ENCODE measurements at regions not wholly inside any gene's neighbourhood (a gene's known extent, or its start where the extent isn't known, plus 50 kb on each side); places are given as distances from the start of the nearest gene placed in this dataset.

DNA sequence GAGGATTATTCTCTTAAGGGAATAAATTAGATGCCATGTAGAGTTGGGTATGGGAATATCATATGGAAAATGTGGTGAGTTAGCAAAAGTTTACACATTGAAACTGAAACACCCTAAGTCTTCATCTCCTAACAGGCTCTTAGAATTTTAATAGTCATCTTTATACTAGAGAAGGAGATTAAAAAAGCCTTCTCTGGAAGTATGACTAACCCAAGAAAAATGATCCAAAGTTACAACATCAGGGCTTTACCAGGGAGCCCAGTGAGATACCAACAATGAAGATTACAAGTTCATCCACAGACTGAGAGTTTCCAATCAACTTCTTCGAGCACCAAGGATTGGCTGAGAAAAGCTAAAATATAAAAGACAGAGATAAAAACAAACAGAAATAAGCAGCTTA is 70.0 kb upstream of the KIAA0040 start:
- TF ChIP-seq, protein P1, sequence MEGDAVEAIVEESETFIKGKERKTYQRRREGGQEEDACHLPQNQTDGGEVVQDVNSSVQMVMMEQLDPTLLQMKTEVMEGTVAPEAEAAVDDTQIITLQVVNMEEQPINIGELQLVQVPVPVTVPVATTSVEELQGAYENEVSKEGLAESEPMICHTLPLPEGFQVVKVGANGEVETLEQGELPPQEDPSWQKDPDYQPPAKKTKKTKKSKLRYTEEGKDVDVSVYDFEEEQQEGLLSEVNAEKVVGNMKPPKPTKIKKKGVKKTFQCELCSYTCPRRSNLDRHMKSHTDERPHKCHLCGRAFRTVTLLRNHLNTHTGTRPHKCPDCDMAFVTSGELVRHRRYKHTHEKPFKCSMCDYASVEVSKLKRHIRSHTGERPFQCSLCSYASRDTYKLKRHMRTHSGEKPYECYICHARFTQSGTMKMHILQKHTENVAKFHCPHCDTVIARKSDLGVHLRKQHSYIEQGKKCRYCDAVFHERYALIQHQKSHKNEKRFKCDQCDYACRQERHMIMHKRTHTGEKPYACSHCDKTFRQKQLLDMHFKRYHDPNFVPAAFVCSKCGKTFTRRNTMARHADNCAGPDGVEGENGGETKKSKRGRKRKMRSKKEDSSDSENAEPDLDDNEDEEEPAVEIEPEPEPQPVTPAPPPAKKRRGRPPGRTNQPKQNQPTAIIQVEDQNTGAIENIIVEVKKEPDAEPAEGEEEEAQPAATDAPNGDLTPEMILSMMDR (IDR thresholded peaks at IDR 0.05) = no peak
- no peak for TF ChIP-seq FOXJ3 (CRISPR knock-in tag; IDR thresholded peaks at IDR 0.05; ENCODE audit: borderline replicate concordance)
- TF ChIP-seq ZNF423 (CRISPR knock-in tag; IDR thresholded peaks at IDR 0.05) = no peak
- TF ChIP-seq, protein P2, sequence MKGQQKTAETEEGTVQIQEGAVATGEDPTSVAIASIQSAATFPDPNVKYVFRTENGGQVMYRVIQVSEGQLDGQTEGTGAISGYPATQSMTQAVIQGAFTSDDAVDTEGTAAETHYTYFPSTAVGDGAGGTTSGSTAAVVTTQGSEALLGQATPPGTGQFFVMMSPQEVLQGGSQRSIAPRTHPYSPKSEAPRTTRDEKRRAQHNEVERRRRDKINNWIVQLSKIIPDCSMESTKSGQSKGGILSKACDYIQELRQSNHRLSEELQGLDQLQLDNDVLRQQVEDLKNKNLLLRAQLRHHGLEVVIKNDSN (CRISPR knock-in tag; IDR thresholded peaks at IDR 0.05) = no peak
- TF ChIP-seq, protein P3, sequence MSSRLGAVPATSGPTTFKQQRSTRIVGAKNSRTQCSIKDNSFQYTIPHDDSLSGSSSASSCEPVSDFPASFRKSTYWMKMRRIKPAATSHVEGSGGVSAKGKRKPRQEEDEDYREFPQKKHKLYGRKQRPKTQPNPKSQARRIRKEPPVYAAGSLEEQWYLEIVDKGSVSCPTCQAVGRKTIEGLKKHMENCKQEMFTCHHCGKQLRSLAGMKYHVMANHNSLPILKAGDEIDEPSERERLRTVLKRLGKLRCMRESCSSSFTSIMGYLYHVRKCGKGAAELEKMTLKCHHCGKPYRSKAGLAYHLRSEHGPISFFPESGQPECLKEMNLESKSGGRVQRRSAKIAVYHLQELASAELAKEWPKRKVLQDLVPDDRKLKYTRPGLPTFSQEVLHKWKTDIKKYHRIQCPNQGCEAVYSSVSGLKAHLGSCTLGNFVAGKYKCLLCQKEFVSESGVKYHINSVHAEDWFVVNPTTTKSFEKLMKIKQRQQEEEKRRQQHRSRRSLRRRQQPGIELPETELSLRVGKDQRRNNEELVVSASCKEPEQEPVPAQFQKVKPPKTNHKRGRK (CRISPR knock-in tag; IDR thresholded peaks at IDR 0.05; ENCODE audit: borderline replicate concordance) = no peak
- TF ChIP-seq NR1H2 (CRISPR knock-in tag; IDR thresholded peaks at IDR 0.05) = no peak
- TF ChIP-seq, protein P4, sequence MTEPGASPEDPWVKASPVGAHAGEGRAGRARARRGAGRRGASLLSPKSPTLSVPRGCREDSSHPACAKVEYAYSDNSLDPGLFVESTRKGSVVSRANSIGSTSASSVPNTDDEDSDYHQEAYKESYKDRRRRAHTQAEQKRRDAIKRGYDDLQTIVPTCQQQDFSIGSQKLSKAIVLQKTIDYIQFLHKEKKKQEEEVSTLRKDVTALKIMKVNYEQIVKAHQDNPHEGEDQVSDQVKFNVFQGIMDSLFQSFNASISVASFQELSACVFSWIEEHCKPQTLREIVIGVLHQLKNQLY (CRISPR knock-in tag; IDR thresholded peaks at IDR 0.05) = no peak
- TF ChIP-seq JUN (CRISPR knock-in tag; IDR thresholded peaks at IDR 0.05) = no peak
- TF ChIP-seq CREM (CRISPR knock-in tag; IDR thresholded peaks at IDR 0.05) = no peak
- TF ChIP-seq NR2C2 (CRISPR knock-in tag; IDR thresholded peaks at IDR 0.05) = no peak
